MG63 (cell line): ENCODE measurements at regions not wholly inside any gene's neighbourhood (a gene's known extent, or its start where the extent isn't known, plus 50 kb on each side); places are given as distances from the start of the nearest gene placed in this dataset.
"Not testable (repeated sequence)": the region's sequence is repeated elsewhere in the genome, so short reads cannot be mapped to it uniquely, and the experiment has no call there.

Experiments
- DNase-seq: peaks from one replicate; pipeline ENCODE4 v3.0.0-alpha.2; 2020
- H3K27me3 ChIP-seq: fragments of 250-450 bp; sonication (Bioruptor Pico); 2 replicates; pipeline ENCODE4 v1.5.1; 2020; ENCODE audit warnings: mild to moderate bottlenecking, moderate library complexity
- H3K36me3 ChIP-seq: fragments of 250-450 bp; sonication (Bioruptor Pico); 2 replicates; pipeline ENCODE4 v1.5.1; 2020; ENCODE audit warnings: mild to moderate bottlenecking, moderate library complexity
- H3K4me3 ChIP-seq: fragments of 250-450 bp; sonication (Bioruptor Pico); 2 replicates; pipeline ENCODE4 v1.5.1; 2020; ENCODE audit warnings: mild to moderate bottlenecking, moderate library complexity
- H3K9me3 ChIP-seq: fragments of 250-450 bp; sonication (Bioruptor Pico); 2 replicates; pipeline ENCODE4 v1.5.1; 2020; ENCODE audit warnings: mild to moderate bottlenecking, moderate library complexity

GRCh38 chr2:8365331-8365910 is 316.4 kb upstream of the ID2 start:
- H3K27me3 ChIP-seq = no peaks in the 10 kb centered on the region
- no peaks in the 10 kb centered on the region for H3K9me3 ChIP-seq
- H3K36me3 ChIP-seq = no peaks in the 10 kb centered on the region
- no peak for DNase-seq
- no peak overlapping the region for H3K4me3 ChIP-seq

DNA sequence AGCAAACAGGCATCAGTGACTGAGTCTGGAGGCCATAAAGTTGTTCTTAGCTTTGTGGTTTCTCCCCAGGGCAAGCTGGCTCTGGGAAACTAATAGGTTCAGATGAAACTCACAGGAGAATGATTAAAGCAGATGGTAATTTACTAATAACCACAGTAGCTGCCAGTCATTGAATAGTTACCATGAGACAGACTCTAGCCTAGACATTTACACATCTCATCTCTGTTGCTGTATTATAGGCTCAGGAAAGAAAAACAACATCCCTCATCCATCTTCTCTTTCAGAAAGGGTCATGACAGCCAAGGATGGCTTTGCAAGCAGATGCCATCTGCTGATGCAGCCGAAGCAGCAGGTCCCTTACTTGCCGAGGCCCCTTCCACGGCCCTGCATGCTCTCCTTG is 314.0 kb upstream of the ID2 start:
- Histone ChIP-seq H3K36me3 (no peaks in the 10 kb centered on the region), H3K4me3 (no peak overlapping the region), H3K27me3 (no peaks in the 10 kb centered on the region), H3K9me3 (no peaks in the 10 kb centered on the region)
- no peak for DNase-seq

GRCh38 chr2:8368463-8368862 is 313.4 kb upstream of the ID2 start:
- Histone ChIP-seq H3K4me3 (no peak overlapping the region), H3K9me3 (peaks cover 2% of the 10 kb centered on the region; the same call in 1 of the 2 replicates), H3K36me3 (no peaks in the 10 kb centered on the region), H3K27me3 (no peaks in the 10 kb centered on the region)
- DNase-seq = no peak

- no peaks in the 10 kb centered on the region for H3K27me3 ChIP-seq
- DNase-seq = no peak
- peaks cover 2% of the 10 kb centered on the region; the same call in 1 of the 2 replicates for H3K9me3 ChIP-seq
- H3K4me3 ChIP-seq = no peak overlapping the region
- H3K36me3 ChIP-seq = no peaks in the 10 kb centered on the region
Observed at GRCh38 chr2:8369522-8369921, 312.3 kb upstream of the ID2 start.

DNA sequence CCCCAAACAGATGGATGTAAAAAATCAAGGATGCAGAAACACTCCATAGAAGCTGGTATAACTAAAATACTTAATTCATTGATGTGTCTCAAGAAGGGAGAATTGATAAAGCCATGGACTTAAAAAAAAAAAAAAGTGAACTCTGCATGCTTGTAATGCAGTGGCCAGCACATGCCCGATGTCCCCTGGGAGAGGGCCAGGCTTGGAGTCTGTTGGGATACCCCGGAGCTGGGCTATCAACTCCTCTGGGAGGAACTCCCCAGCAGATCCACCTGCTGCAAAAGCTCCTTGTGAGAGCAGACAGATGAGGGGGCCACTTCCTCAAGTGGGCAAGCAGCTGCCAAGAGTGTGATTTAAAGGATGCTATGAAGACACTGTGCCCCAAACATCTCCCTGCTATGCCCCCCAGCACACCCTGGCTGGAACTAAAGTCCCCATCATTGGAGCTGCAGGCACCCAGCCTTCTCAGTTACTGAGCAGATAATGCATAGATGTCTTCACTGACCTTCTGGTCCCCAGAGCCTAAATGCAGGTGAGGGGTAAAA is 311.5 kb upstream of the ID2 start:
- Histone ChIP-seq H3K9me3 (peaks cover 2% of the 10 kb centered on the region; the same call in 1 of the 2 replicates), H3K27me3 (no peaks in the 10 kb centered on the region), H3K4me3 (no peak overlapping the region), H3K36me3 (no peaks in the 10 kb centered on the region)
- DNase-seq = no peak

GRCh38 chr2:8371653-8372052 is 310.2 kb upstream of the ID2 start:
- no peaks in the 10 kb centered on the region for H3K27me3 ChIP-seq
- H3K4me3 ChIP-seq = no peak overlapping the region
- no peak for DNase-seq
- H3K9me3 ChIP-seq = peaks cover 2% of the 10 kb centered on the region; the same call in 1 of the 2 replicates
- no peaks in the 10 kb centered on the region for H3K36me3 ChIP-seq

GRCh38 chr2:8374782-8375181 is 307.1 kb upstream of the ID2 start:
- no peaks in the 10 kb centered on the region for H3K27me3 ChIP-seq
- no peak overlapping the region for H3K4me3 ChIP-seq
- H3K36me3 ChIP-seq = no peaks in the 10 kb centered on the region
- H3K9me3 ChIP-seq = peaks cover 2% of the 10 kb centered on the region; the same call in 1 of the 2 replicates
- no peak for DNase-seq

- no peak for DNase-seq
- Histone ChIP-seq H3K36me3 (no peaks in the 10 kb centered on the region), H3K9me3 (peaks cover 2% of the 10 kb centered on the region; the same call in 1 of the 2 replicates), H3K4me3 (no peak overlapping the region), H3K27me3 (no peaks in the 10 kb centered on the region)
Observed at GRCh38 chr2:8376603-8377410, 305.0 kb upstream of the ID2 start.

GRCh38 chr2:8378016-8378810 is 303.6 kb upstream of the ID2 start:
- H3K4me3 ChIP-seq = no peak overlapping the region
- DNase-seq = no peak
- H3K27me3 ChIP-seq = no peaks in the 10 kb centered on the region
- H3K9me3 ChIP-seq = peaks cover 2% of the 10 kb centered on the region; the same call in 1 of the 2 replicates
- no peaks in the 10 kb centered on the region for H3K36me3 ChIP-seq

- DNase-seq = no peak
- Histone ChIP-seq H3K36me3 (no peaks in the 10 kb centered on the region), H3K27me3 (no peaks in the 10 kb centered on the region), H3K4me3 (no peak overlapping the region), H3K9me3 (no peaks in the 10 kb centered on the region)
Observed at GRCh38 chr2:8379128-8379527, 302.7 kb upstream of the ID2 start.

GRCh38 chr2:8379549-8379948 is 302.3 kb upstream of the ID2 start:
- H3K4me3 ChIP-seq = no peak overlapping the region
- H3K36me3 ChIP-seq = no peaks in the 10 kb centered on the region
- no peak for DNase-seq
- no peaks in the 10 kb centered on the region for H3K27me3 ChIP-seq
- H3K9me3 ChIP-seq = no peaks in the 10 kb centered on the region

- H3K4me3 ChIP-seq = no peak overlapping the region
- no peaks in the 10 kb centered on the region for H3K27me3 ChIP-seq
- no peak for DNase-seq
- H3K9me3 ChIP-seq = no peaks in the 10 kb centered on the region
- H3K36me3 ChIP-seq = no peaks in the 10 kb centered on the region
Observed at GRCh38 chr2:8380026-8380425, 301.8 kb upstream of the ID2 start.

DNA sequence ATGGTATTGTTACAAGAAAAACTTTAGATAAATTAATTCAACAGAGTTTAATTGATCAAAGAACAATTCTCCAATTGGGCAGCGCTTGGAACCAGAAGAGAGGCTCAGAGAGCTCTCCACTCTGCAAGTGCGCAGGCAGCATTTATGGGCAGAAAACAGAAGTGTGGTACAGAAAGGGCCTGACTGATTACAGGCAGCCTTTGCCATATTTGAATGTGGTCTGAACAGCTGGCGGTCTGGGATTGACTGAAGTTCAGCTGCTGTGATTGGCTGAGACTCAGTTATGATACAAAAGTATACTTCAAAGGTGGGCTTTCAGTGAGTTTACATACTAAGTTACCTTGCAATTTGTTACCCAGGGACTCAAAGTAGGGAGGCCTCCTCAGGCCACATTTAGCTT is 301.3 kb upstream of the ID2 start:
- no peak for DNase-seq
- Histone ChIP-seq H3K9me3 (no peaks in the 10 kb centered on the region), H3K27me3 (no peaks in the 10 kb centered on the region), H3K4me3 (no peak overlapping the region), H3K36me3 (no peaks in the 10 kb centered on the region)

GRCh38 chr2:8382485-8382884 is 299.4 kb upstream of the ID2 start:
- Histone ChIP-seq H3K27me3 (no peaks in the 10 kb centered on the region), H3K4me3 (no peak overlapping the region), H3K9me3 (no peaks in the 10 kb centered on the region), H3K36me3 (no peaks in the 10 kb centered on the region)
- no peak for DNase-seq

DNA sequence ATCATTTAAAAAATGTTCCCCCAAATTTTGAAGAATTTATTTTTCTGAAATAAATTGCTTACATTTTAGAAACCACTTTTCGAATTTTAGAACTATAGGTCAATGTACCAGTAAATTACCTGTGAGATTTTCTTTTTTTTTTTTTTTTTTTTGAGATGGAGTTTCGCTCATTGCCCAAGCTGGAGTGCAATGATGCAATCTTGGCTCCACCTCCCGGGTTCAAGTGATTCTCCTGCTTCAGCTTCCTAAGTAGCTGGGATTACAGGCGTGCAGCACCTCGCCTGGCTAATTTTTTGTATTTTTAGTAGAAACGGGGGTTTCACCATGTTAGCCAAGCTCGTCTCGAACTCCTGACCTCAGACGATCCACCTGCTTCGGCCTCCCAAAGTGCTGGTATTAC is 295.1 kb upstream of the ID2 start:
- not testable (repeated sequence) for H3K9me3 ChIP-seq, DNase-seq, H3K27me3 ChIP-seq

DNA sequence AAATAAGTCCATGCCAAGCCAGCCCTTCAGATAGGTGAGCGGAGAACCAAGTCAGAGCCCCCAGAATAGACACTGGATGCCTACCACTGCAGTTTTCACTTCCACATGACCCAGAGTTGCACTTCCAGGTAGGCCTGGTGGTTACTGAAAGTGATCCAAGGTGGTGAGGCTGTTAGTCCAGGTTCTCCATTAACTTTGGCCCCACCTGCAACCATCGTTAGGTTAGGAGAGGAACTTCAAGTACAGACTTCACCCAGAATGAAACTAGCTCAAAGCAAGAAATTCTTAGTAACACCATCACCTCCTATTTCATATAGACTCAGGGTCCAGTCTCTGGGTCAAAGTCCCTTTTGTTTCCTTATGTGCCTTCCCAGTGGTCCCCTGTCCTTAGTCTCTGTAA is 293.1 kb upstream of the ID2 start:
- Histone ChIP-seq H3K36me3 (no peaks in the 10 kb centered on the region), H3K27me3 (no peaks in the 10 kb centered on the region), H3K9me3 (no peaks in the 10 kb centered on the region), H3K4me3 (no peak overlapping the region)
- no peak for DNase-seq

More for the DNA sequence above, 295.1 kb upstream of the ID2 start:
- H3K36me3 ChIP-seq, H3K4me3 ChIP-seq: not testable (repeated sequence)

DNA sequence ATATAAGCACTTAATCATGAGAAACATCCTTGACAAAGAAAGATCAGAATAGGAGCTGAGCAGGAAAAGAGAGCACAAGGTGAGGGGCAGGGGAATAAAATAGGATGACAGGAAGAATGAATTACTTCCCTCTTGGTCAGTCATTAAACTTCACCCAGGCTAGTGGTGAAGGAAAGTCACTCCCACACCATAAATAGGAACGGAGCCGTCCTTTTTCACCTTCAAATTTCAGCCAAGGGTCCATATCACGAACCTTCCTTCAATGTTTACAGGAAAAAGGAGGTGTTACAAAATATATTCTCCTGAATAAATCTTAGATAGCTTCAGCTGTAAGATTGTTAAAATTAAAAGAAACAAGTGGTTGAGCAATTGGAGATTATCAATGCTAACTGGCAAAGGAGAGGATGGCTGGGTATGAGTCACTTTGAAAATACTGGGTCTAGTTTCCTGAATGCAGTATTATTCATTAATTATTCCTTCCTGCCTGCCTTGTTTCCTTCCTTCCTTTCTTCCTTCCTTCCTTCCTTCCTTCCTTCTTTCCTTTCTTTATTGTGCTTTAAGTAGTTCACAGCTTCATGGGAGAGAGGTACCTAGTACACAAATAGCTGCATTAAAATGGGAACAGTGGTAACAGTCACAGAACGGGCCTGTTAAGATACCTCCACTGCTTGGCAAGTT is 292.3 kb upstream of the ID2 start:
- Histone ChIP-seq H3K9me3 (no peaks in the 10 kb centered on the region), H3K4me3 (no peak overlapping the region), H3K27me3 (no peaks in the 10 kb centered on the region), H3K36me3 (no peaks in the 10 kb centered on the region)
- no peak for DNase-seq
